ENCODE measurements at regions not wholly inside any gene's neighbourhood (a gene's known extent, or its start where the extent isn't known, plus 50 kb on each side); places are given as distances from the start of the nearest gene placed in this dataset.
"Not testable (repeated sequence)": the region's sequence is repeated elsewhere in the genome, so short reads cannot be mapped to it uniquely, and the experiment has no call there.

DNA sequence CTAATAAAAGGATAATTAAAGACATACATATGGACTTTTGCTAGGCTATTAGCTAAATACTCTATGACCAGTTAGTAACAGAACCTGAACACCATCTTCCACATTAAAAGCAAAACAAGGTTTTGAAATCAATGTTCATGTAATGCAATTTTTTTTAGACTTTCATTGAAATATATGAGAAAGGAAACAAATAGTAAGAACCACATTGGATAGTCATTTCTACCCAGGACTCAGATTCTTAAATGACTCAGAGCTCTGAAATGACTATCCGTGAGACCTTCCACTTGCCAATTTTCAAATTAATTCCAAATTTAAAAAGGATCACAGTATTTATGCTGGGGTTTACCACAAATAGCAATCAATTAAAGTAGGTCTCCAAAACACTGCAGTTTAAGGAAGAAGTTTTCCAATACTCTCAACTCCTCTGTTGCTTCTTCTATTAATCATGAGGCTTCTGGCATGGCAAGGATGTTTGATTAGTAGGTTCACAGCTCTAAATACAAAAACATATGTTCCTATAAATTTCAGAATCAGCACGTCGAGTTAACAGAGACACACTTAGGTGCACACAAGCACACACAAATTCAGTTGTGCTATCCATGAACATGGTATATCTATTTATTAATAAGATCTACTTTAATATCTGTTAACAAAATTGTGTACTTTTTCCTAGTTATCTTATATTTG lies 841.0 kb downstream of the RNF144A start:
- H3K9me3 Mint-ChIP-seq = peaks cover 30% of the 10 kb centered on the region
- no peak for DNase-seq (ENCODE audit: low spot score)
- H3K4me3 Mint-ChIP-seq = no peak overlapping the region
- H3K4me1 ChIP-seq = no peaks in the 10 kb centered on the region
- H3K9me3 ChIP-seq (ENCODE audit: low read depth) = no peaks in the 10 kb centered on the region
- H3K79me2 ChIP-seq (ENCODE audit: low read depth) = no peaks in the 10 kb centered on the region
- TF ChIP-seq EZH2 (IDR thresholded peaks at IDR 0.05) (no peak), CTCF (IDR thresholded peaks at IDR 0.05) (no peak), EZH2phosphoT487 (IDR thresholded peaks at IDR 0.05) (no peak)
- no peak overlapping the region for H2AFZ ChIP-seq (replicated peaks)
- no peaks in the 10 kb centered on the region for H3K4me1 Mint-ChIP-seq
- no peak overlapping the region for H3K27ac ChIP-seq
- peaks cover 3% of the 10 kb centered on the region for H3K36me3 ChIP-seq
- H3K27ac Mint-ChIP-seq = no peak overlapping the region
- H3K27me3 Mint-ChIP-seq (ENCODE audit: insufficient read depth, low read depth) = no peaks in the 10 kb centered on the region
- H3K36me3 Mint-ChIP-seq = peaks cover 2% of the 10 kb centered on the region
- no peak overlapping the region for H3K9ac ChIP-seq
- no peaks in the 10 kb centered on the region for H4K20me1 ChIP-seq (ENCODE audit: low read depth)
- no peak overlapping the region for H3K4me3 ChIP-seq
- no peaks in the 10 kb centered on the region for H3F3A ChIP-seq (ENCODE audit: low read depth)
- no peaks in the 10 kb centered on the region for H3K27me3 ChIP-seq
- H3K4me2 ChIP-seq = no peak overlapping the region

- Mint-ChIP-seq H3K4me1 (no peaks in the 10 kb centered on the region), H3K27me3 (ENCODE audit: insufficient read depth, low read depth) (no peaks in the 10 kb centered on the region), H3K36me3 (peaks cover 7% of the 10 kb centered on the region), H3K4me3 (no peak overlapping the region), H3K9me3 (peaks cover 29% of the 10 kb centered on the region), H3K27ac (no peak overlapping the region)
- Histone ChIP-seq H3K79me2 (ENCODE audit: low read depth) (no peaks in the 10 kb centered on the region), H3F3A (ENCODE audit: low read depth) (no peaks in the 10 kb centered on the region), H3K4me3 (no peak overlapping the region), H4K20me1 (ENCODE audit: low read depth) (no peaks in the 10 kb centered on the region), H3K9ac (no peak overlapping the region), H3K4me2 (no peak overlapping the region), H3K27ac (no peak overlapping the region), H3K36me3 (peaks cover 3% of the 10 kb centered on the region), H3K4me1 (no peaks in the 10 kb centered on the region), H2AFZ (replicated peaks) (no peak overlapping the region), H3K9me3 (ENCODE audit: low read depth) (no peaks in the 10 kb centered on the region), H3K27me3 (no peaks in the 10 kb centered on the region)
- DNase-seq (ENCODE audit: low spot score) = no peak
- TF ChIP-seq CTCF (IDR thresholded peaks at IDR 0.05) = no peak
- TF ChIP-seq EZH2 (IDR thresholded peaks at IDR 0.05) = no peak
- TF ChIP-seq EZH2phosphoT487 (IDR thresholded peaks at IDR 0.05) = no peak
Observed at GRCh38 chr2:7759898-7760297, 842.7 kb downstream of the RNF144A start.

DNA sequence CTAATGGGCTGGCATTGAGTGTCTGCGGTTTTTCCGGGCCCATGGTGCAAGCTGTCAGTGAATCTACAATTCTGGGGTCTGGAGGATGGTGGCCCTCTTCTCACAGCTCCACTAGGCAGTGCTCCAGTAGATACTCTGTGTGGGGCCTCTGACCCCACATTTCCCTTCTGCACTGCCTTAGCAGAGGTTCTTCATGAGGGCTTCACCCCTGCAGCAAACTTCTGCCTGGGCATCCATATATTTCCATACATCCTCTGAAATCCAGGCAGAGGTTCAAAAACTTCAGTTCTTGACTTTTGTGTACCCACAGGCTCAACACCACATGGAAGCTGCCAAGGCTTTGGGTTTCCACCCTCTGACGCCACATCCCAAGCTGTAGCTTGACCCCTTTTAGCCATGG lies 846.2 kb downstream of the RNF144A start:
- not testable (repeated sequence) for DNase-seq (ENCODE audit: low spot score); H3K27me3 Mint-ChIP-seq (ENCODE audit: insufficient read depth, low read depth); H3K79me2 ChIP-seq (ENCODE audit: low read depth); H3K9ac ChIP-seq; H3K4me1 Mint-ChIP-seq; H3K36me3 ChIP-seq; H3K4me3 ChIP-seq; H3K9me3 ChIP-seq (ENCODE audit: low read depth); H3K4me3 Mint-ChIP-seq; H4K20me1 ChIP-seq (ENCODE audit: low read depth); H3K27ac Mint-ChIP-seq; H3F3A ChIP-seq (ENCODE audit: low read depth); H3K4me2 ChIP-seq; H3K36me3 Mint-ChIP-seq; H3K27ac ChIP-seq; H3K27me3 ChIP-seq; H3K4me1 ChIP-seq; H2AFZ ChIP-seq (replicated peaks)
- peaks cover 23% of the 10 kb centered on the region for H3K9me3 Mint-ChIP-seq

GRCh38 chr2:7765236-7765635 lies 848.0 kb downstream of the RNF144A start:
- Histone ChIP-seq H3K4me3 (no peak overlapping the region), H2AFZ (replicated peaks) (no peak overlapping the region), H3K79me2 (ENCODE audit: low read depth) (no peaks in the 10 kb centered on the region), H3K9me3 (ENCODE audit: low read depth) (no peaks in the 10 kb centered on the region), H3K27me3 (no peaks in the 10 kb centered on the region), H3K27ac (no peak overlapping the region), H3F3A (ENCODE audit: low read depth) (no peaks in the 10 kb centered on the region), H4K20me1 (ENCODE audit: low read depth) (no peaks in the 10 kb centered on the region), H3K4me2 (no peak overlapping the region), H3K36me3 (peaks cover 3% of the 10 kb centered on the region), H3K4me1 (no peaks in the 10 kb centered on the region), H3K9ac (no peak overlapping the region)
- Mint-ChIP-seq H3K9me3 (peaks cover 23% of the 10 kb centered on the region), H3K36me3 (peaks cover 7% of the 10 kb centered on the region), H3K4me3 (no peak overlapping the region), H3K27ac (no peak overlapping the region), H3K27me3 (ENCODE audit: insufficient read depth, low read depth) (peaks cover 5% of the 10 kb centered on the region), H3K4me1 (no peaks in the 10 kb centered on the region)
- no peak for DNase-seq (ENCODE audit: low spot score)
- TF ChIP-seq CTCF (IDR thresholded peaks at IDR 0.05) (no peak), EZH2 (IDR thresholded peaks at IDR 0.05) (no peak), EZH2phosphoT487 (IDR thresholded peaks at IDR 0.05) (no peak)
